ENCODE measurements at regions not wholly inside any gene's neighbourhood (a gene's known extent, or its start where the extent isn't known, plus 50 kb on each side); places are given as distances from the start of the nearest gene placed in this dataset.

DNA sequence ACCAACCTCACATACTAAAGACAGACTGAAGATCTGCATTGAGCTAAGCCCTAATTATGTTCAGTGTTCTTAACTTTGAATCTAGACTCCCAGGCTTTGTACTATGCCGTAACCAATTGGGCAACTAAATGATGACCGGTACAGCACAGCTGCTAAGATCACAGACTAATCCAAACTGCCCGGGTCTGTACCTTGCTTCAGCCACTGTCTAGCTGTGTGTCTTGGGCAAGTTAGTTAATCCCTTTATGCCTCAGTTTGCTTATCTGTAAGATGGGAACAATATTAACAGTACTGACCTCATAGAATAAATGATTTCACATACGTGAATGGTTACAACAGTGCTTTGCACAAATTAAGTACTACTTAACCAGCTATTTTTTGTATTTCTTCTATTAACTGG is 205.8 kb upstream of the NFE2L3 start:
- ATAC-seq (ENCODE audit: low read depth) (no peak), DNase-seq (no peak)
- Mint-ChIP-seq H3K36me3 (ENCODE audit: low read depth) (no peaks in the 10 kb centered on the region), H3K27me3 (peaks cover 42% of the 10 kb centered on the region), H3K4me1 (peaks cover 30% of the 10 kb centered on the region), H3K27ac (no peak overlapping the region), H3K9me3 (no peaks in the 10 kb centered on the region), H3K4me3 (no peak overlapping the region)
- intact Hi-C loops (cut with micrococcal nuclease), result no loop called here
- TF ChIP-seq, protein P1, sequence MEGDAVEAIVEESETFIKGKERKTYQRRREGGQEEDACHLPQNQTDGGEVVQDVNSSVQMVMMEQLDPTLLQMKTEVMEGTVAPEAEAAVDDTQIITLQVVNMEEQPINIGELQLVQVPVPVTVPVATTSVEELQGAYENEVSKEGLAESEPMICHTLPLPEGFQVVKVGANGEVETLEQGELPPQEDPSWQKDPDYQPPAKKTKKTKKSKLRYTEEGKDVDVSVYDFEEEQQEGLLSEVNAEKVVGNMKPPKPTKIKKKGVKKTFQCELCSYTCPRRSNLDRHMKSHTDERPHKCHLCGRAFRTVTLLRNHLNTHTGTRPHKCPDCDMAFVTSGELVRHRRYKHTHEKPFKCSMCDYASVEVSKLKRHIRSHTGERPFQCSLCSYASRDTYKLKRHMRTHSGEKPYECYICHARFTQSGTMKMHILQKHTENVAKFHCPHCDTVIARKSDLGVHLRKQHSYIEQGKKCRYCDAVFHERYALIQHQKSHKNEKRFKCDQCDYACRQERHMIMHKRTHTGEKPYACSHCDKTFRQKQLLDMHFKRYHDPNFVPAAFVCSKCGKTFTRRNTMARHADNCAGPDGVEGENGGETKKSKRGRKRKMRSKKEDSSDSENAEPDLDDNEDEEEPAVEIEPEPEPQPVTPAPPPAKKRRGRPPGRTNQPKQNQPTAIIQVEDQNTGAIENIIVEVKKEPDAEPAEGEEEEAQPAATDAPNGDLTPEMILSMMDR (IDR thresholded peaks at IDR 0.05), result no peak
- POLR2A ChIA-PET, result interaction anchor here (1.3 kb wide), 1 partner anchor 22 kb away, joined by 4 read pairs; no protein-coding TSS in a partner anchor
- CTCF ChIA-PET, result interaction anchor here (1.0 kb wide), 1 partner anchor 54 kb away, joined by 3 read pairs; no protein-coding TSS in a partner anchor

DNA sequence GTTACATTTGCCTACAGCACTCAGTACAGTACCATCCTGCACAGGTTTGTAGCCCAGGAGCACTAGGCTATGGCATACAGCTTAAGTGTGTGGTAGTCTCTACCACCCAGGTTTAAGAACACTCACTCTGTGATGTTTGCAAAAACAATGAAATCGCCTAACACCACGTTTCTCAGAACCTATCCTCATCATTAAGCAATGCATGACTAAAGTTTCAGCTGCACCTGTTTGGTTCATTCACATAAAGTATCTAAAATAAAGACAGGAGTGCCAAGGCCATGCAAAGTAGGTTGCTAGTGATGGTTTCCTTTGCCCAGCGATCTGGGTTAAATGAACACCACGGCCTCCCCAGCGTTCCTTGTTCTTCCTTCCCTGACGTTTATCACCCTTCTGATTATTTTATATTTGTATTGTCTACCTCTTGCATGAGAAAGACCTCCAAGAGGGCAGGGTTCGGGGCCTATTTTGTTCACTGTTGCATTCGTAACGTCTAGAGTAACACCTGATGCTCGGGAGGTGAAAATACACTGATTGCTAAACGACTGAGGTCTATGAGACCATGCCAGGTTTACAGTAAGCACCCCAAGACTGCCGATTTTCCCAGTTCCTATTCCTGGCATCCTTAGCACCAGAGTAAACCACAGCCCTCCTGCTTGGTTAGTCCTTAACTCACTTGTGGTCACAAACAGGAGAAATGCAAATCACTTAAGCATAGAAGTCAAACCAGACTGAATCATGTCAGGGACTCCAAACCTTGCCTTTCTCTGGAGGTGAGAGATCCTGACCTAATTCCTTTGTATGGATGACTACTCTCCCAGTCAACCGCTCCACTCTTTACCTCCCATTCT is 204.1 kb upstream of the NFE2L3 start:
- Mint-ChIP-seq H3K27ac (no peak overlapping the region), H3K27me3 (peaks cover 37% of the 10 kb centered on the region), H3K36me3 (ENCODE audit: low read depth) (no peaks in the 10 kb centered on the region), H3K4me3 (no peak overlapping the region), H3K4me1 (peaks cover 35% of the 10 kb centered on the region), H3K9me3 (no peaks in the 10 kb centered on the region)
- DNase-seq, result no peak
- ChIA-PET CTCF (no interaction called here), POLR2A (no interaction called here)
- intact Hi-C loops (cut with micrococcal nuclease), result no loop called here
- TF ChIP-seq, protein P1 (IDR thresholded peaks at IDR 0.05), result no peak
- no peak for ATAC-seq (ENCODE audit: low read depth)

DNA sequence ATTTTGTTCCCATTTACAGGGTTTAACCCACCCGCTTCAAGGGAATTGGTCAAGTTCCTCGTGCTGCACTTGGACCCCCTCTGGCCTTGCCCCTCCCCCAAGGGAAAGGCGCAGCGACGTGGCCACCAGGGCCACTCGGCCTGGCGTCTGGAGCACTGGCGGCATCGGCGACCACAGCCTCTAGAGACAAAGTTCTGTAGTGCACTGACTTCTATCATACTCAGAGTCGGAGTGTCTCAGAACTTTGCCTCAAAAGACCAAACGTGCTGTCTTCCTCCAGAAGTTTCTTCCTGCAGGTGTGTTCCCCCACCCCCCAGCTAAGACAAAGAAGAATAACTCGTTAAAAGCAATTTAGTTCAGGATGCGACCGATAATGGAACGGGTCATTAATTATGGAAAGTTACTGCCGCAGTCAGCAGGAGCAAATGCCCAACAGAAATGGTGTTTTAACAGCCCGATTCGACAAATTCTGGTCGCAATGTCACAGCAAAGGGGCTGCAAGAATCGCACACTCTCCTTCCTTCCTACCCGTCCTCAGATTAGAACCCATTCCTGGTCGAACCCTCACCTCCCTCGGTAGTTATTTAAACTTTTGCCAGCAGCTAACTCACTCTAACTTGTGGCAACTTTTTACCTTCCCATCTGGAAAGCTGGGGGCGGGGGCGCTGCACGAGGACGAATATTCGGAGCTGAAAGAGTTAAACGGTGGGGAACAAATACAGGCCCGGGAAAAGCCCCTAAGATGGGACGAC is 202.1 kb upstream of the NFE2L3 start:
- TF ChIP-seq, protein P1 (IDR thresholded peaks at IDR 0.05), result no peak
- Mint-ChIP-seq H3K4me1 (peaks cover 35% of the 10 kb centered on the region), H3K36me3 (ENCODE audit: low read depth) (no peaks in the 10 kb centered on the region), H3K27ac (no peak overlapping the region), H3K4me3 (peak overlapping the region; percentile 80), H3K27me3 (peaks cover 34% of the 10 kb centered on the region), H3K9me3 (peaks cover 3% of the 10 kb centered on the region)
- ChIA-PET POLR2A (interaction anchor here (0.7 to 1.7 kb wide), 3 partner anchors 9 to 18 kb away, joined by 3 to 8 read pairs (median 3); no protein-coding TSS in a partner anchor), CTCF (interaction anchor here (0.7 kb wide), 1 partner anchor 206 kb away, joined by 3 read pairs; no protein-coding TSS in a partner anchor)
- ATAC-seq (ENCODE audit: low read depth) (no peak), DNase-seq (no peak)
- intact Hi-C loops (cut with micrococcal nuclease), result loop anchor here (2.0 to 5.0 kb wide), 4 partner anchors 55 to 912 kb away; partner anchors contain the start of genes CBX3, HNRNPA2B1, NFE2L3 and SKAP2

DNA sequence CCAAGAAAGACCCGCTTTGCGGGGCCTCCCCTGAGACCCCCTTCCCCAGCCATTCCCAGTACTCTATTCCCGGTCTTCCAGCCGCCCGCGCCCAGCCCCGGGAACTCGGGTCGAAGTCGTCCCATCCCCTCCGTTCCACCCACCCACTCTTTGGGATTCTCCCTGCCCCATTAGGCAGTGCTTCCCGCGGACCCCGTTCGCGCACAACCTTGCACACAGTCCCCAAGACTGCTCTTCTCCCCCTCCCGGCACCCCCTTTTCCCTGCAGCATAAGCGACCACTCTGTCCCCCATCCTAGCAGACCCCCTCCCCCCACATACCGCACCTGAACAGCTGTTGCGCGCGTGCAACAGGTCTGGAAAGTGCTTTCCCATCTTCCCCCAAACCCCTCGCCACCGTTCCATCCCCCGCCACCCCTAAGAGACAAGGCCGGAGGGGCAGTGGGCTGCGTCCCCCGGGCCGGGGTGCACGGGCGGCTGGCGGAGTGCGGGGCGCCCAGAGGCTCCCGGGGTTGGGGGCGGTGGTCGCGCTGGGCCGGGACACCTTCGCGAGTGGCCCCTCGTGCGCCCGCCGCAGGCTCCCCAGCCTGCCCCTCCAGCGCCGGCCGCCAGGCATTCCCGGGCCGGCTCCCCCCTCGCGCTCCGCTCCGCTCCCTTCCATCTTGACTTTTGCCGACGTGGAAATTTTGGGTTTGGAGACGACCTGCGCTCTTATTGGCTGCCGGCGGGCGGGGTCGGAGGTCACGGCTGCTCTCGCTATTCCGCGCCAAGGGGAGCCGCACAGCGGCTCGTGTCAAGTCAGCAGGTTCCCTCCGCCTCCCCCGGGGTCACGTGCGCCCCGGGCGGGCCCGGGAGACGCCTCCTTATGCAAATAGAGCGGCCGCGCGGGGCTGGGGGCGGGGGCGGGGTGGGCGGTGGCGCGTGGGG is 201.2 kb upstream of the NFE2L3 start:
- ATAC-seq (ENCODE audit: low read depth) (peak; percentile 93), DNase-seq (peak; percentile 82)
- TF ChIP-seq, protein P1 (IDR thresholded peaks at IDR 0.05), result no peak
- CTCF ChIA-PET, result no interaction called here
- Mint-ChIP-seq H3K27me3 (peaks cover 31% of the 10 kb centered on the region), H3K36me3 (ENCODE audit: low read depth) (no peaks in the 10 kb centered on the region), H3K4me3 (peak overlapping the region; percentile 92), H3K27ac (peak overlapping the region; percentile 81), H3K9me3 (peaks cover 3% of the 10 kb centered on the region), H3K4me1 (peaks cover 35% of the 10 kb centered on the region)
- intact Hi-C loops (cut with micrococcal nuclease), result loop anchor here (1.0 to 5.0 kb wide), 7 partner anchors 14 to 912 kb away; partner anchors contain the start of genes CBX3, HNRNPA2B1, NFE2L3 and SKAP2
- POLR2A ChIA-PET, result interaction anchor here (1.7 to 2.7 kb wide), 2 partner anchors 17 kb away, joined by 8 to 28 read pairs; no protein-coding TSS in a partner anchor
